Loucy (cell line): ENCODE measurements at regions not wholly inside any gene's neighbourhood (a gene's known extent, or its start where the extent isn't known, plus 50 kb on each side); places are given as distances from the start of the nearest gene placed in this dataset.

ENCODE experiments used
- H2AFZ ChIP-seq: fragments of 200-600 bp; sonication (generic); 2 replicates; pipeline ENCODE4 v1.6.0; 2016; ENCODE audit warnings: antibody characterized with exemption, mild to moderate bottlenecking, low read length, moderate library complexity
- H3F3A ChIP-seq: fragments of 200-600 bp; 2 replicates; pipeline ENCODE4 v1.6.0; 2016; ENCODE audit warnings: antibody characterized with exemption, low read depth, mild to moderate bottlenecking
- H3K27me3 ChIP-seq: fragments of 200-600 bp; sonication (generic); 2 replicates; pipeline ENCODE4 v1.6.1; 2014; ENCODE audit warnings: low read length, mild to moderate bottlenecking; ENCODE audit not compliant: insufficient read depth, poor library complexity, severe bottlenecking
- H3K36me3 ChIP-seq: fragments of 200-600 bp; sonication (generic); 2 replicates; pipeline ENCODE4 v1.6.1; 2016; ENCODE audit warnings: low read length; ENCODE audit not compliant: insufficient read depth
- H3K4me1 ChIP-seq: fragments of 200-600 bp; sonication (generic); 2 replicates; pipeline ENCODE4 v1.5.1; 2014; ENCODE audit warnings: low read length, mild to moderate bottlenecking; ENCODE audit not compliant: insufficient read depth, poor library complexity, severe bottlenecking
- H3K4me2 ChIP-seq: fragments of 200-600 bp; sonication (generic); 2 replicates; pipeline ENCODE4 v1.6.0; 2014; ENCODE audit warnings: antibody characterized with exemption, low read length, low read depth, mild to moderate bottlenecking; ENCODE audit not compliant: poor library complexity, severe bottlenecking
- H3K4me3 ChIP-seq: fragments of 200-600 bp; sonication (generic); 2 replicates; pipeline ENCODE4 v1.5.1; 2014; ENCODE audit warnings: low read length, mild to moderate bottlenecking, mixed read lengths; ENCODE audit not compliant: poor library complexity, severe bottlenecking
- H3K79me2 ChIP-seq: fragments of 200-600 bp; sonication (generic); 2 replicates; pipeline ENCODE4 v1.6.1; 2014; ENCODE audit warnings: low read length; ENCODE audit not compliant: insufficient read depth
- H3K9ac ChIP-seq: fragments of 200-600 bp; sonication (generic); 2 replicates; pipeline ENCODE4 v1.6.0; 2014; ENCODE audit warnings: mild to moderate bottlenecking, low read depth, low read length, moderate library complexity; ENCODE audit not compliant: poor library complexity, severe bottlenecking
- H3K9me2 ChIP-seq: fragments of 200-600 bp; sonication (generic); replicated peaks from 2 replicates; pipeline ENCODE4 v1.6.1; 2016; ENCODE audit warnings: low read depth, low read length, mixed read lengths
- H3K9me3 ChIP-seq: fragments of 200-600 bp; sonication (generic); 2 replicates; pipeline ENCODE4 v1.6.1; 2014; ENCODE audit warnings: mild to moderate bottlenecking, antibody characterized with exemption, low read length, low read depth; ENCODE audit not compliant: insufficient read depth
- H4K20me1 ChIP-seq: fragments of 200-600 bp; sonication (generic); 2 replicates; pipeline ENCODE4 v1.6.0; 2014; ENCODE audit warnings: antibody characterized with exemption, low read length, mild to moderate bottlenecking; ENCODE audit not compliant: insufficient read depth, poor library complexity, severe bottlenecking
- CTCF ChIP-seq: fragments of 200-600 bp; sonication (generic); conservative IDR thresholded peaks from 2 replicates; pipeline ENCODE4 v1.5.1; 2014; ENCODE audit warnings: mild to moderate bottlenecking, antibody characterized with exemption, low read length
- EZH2phosphoT487 ChIP-seq: fragments of 200-600 bp; IDR thresholded peaks from 2 replicates; pipeline ENCODE4 v1.6.1; 2018; ENCODE audit warnings: antibody characterized with exemption, mild to moderate bottlenecking, moderate library complexity, borderline replicate concordance

GRCh38 chr7:25552998-25553397 is 324.7 kb upstream of the NPVF start:
- Histone ChIP-seq H3K9me2 (no peaks in the 10 kb centered on the region), H3K4me2 (no peak overlapping the region), H3F3A (no peaks in the 10 kb centered on the region), H4K20me1 (no peaks in the 10 kb centered on the region), H3K27me3 (no peaks in the 10 kb centered on the region), H3K4me1 (peaks cover 1% of the 10 kb centered on the region), H3K79me2 (no peaks in the 10 kb centered on the region), H3K4me3 (no peak overlapping the region), H2AFZ (no peak overlapping the region), H3K9ac (no peak overlapping the region), H3K36me3 (no peaks in the 10 kb centered on the region), H3K9me3 (no peaks in the 10 kb centered on the region)
- no peak for TF ChIP-seq CTCF
- TF ChIP-seq EZH2phosphoT487, result no peak

GRCh38 chr7:25553580-25554291 is 325.4 kb upstream of the NPVF start:
- H3K9ac ChIP-seq, result no peak overlapping the region
- no peaks in the 10 kb centered on the region for H4K20me1 ChIP-seq
- H3K27me3 ChIP-seq, result no peaks in the 10 kb centered on the region
- no peaks in the 10 kb centered on the region for H3K9me3 ChIP-seq
- H3K9me2 ChIP-seq, result no peaks in the 10 kb centered on the region
- H3K36me3 ChIP-seq, result no peaks in the 10 kb centered on the region
- H3K4me1 ChIP-seq, result no peaks in the 10 kb centered on the region
- TF ChIP-seq CTCF, result no peak
- no peak for TF ChIP-seq EZH2phosphoT487
- H3K79me2 ChIP-seq, result no peaks in the 10 kb centered on the region
- H3K4me3 ChIP-seq, result no peak overlapping the region
- no peak overlapping the region for H2AFZ ChIP-seq
- H3F3A ChIP-seq, result no peaks in the 10 kb centered on the region
- H3K4me2 ChIP-seq, result no peak overlapping the region

GRCh38 chr7:25557379-25557917 is 329.2 kb upstream of the NPVF start:
- Histone ChIP-seq H3K36me3 (no peaks in the 10 kb centered on the region), H3K4me1 (no peaks in the 10 kb centered on the region), H3K4me2 (no peak overlapping the region), H3F3A (no peaks in the 10 kb centered on the region), H4K20me1 (no peaks in the 10 kb centered on the region), H2AFZ (no peak overlapping the region), H3K79me2 (no peaks in the 10 kb centered on the region), H3K9ac (no peak overlapping the region), H3K9me2 (no peaks in the 10 kb centered on the region), H3K9me3 (no peaks in the 10 kb centered on the region), H3K27me3 (no peaks in the 10 kb centered on the region), H3K4me3 (no peak overlapping the region)
- no peak for TF ChIP-seq EZH2phosphoT487
- TF ChIP-seq CTCF, result no peak
